A549 (cell line): ENCODE measurements at regions not wholly inside any gene's neighbourhood (a gene's known extent, or its start where the extent isn't known, plus 50 kb on each side); places are given as distances from the start of the nearest gene placed in this dataset.

Experiments
- ATAC-seq, 2 experiments: fragments of 200-7000 bp in 1 of 2; fragments of >200 bp in 1 of 2; cut with Nextera tagmentation in 1 of 2; cut with Tn5 transposase in 1 of 2; 3 replicates each; pipeline versions ENCODE4 v1.8.0 to v1.9.1; 2018 to 2020; ENCODE audit warnings: mild to moderate bottlenecking in 1 of 2, moderate library complexity in 1 of 2
- CTCF ChIA-PET: fragments of 300-600 bp; sonication (Branson Sonifier 250); formaldehyde crosslinking; extraction: SDS; loops from one replicate; lab custom pipeline; 2021; ENCODE audit warnings: antibody characterized with exemption, inconsistent platforms; lab: Yijun Ruan, JAX
- POLR2A ChIA-PET: fragments of 350-600 bp; formaldehyde crosslinking; extraction: SDS; loops from one replicate; lab custom pipeline; 2021; ENCODE audit warnings: antibody characterized with exemption, inconsistent platforms; lab: Yijun Ruan, JAX
- DNase-seq, 2 experiments: peaks; one replicate each; pipeline versions ENCODE4 v3.0.0 to v3.0.0-alpha.2; 2011 to 2016; ENCODE audit warnings: low read depth in 1 of 2, low spot score in 1 of 2
- FAIRE-seq: peaks from 2 replicates; lab custom pipeline; 2011; peaks lifted over from hg19 to GRCh38; lab: Jason Lieb, UNC
- H3K27ac ChIP-seq, 2 experiments: fragments of >200 bp; sonication (Bioruptor Twin); formaldehyde crosslinking; 3 replicates each; pipeline ENCODE4 v1.5.1; 2016 to 2017
- H3K4me1 ChIP-seq: fragments of >200 bp; sonication (Bioruptor Twin); formaldehyde crosslinking; 3 replicates; pipeline ENCODE4 v1.6.1; 2016
- H3K4me2 ChIP-seq: fragments of >200 bp; sonication (Bioruptor Twin); formaldehyde crosslinking; 3 replicates; pipeline ENCODE4 v1.6.1; 2016
- H3K4me3 ChIP-seq: fragments of >200 bp; sonication (Bioruptor Twin); formaldehyde crosslinking; 3 replicates; pipeline ENCODE4 v1.5.1; 2016
- H3K9me3 ChIP-seq: fragments of >200 bp; sonication (Bioruptor Twin); formaldehyde crosslinking; 3 replicates; pipeline ENCODE4 v1.6.1; 2016
- CEBPB ChIP-seq, 2 experiments: fragments of >200 bp in 1 of 2; sonication (Bioruptor Twin) in 1 of 2; formaldehyde crosslinking in 1 of 2; IDR thresholded peaks; 2 replicates each; pipeline ENCODE4 v1.6.1; 2012 to 2016
- EHF ChIP-seq: fragments of 250-450 bp; sonication (Bioruptor Pico); IDR thresholded peaks from 2 replicates; pipeline ENCODE4 v1.5.0; 2020; ENCODE audit warnings: mild to moderate bottlenecking
- FOSL2 ChIP-seq, 2 experiments: fragments of 450-650 bp in 1 of 2; fragments of >200 bp in 1 of 2; sonication (Bioruptor Twin) in 1 of 2; formaldehyde crosslinking; IDR thresholded peaks; 2 replicates each; pipeline versions ENCODE4 v1.5.0 to v1.6.1; 2016 to 2020; ENCODE audit warnings: mild to moderate bottlenecking in 1 of 2, moderate library complexity in 1 of 2
- GATA3 ChIP-seq: IDR thresholded peaks from 2 replicates; pipeline ENCODE4 v1.6.1; 2012; ENCODE audit warnings: borderline replicate concordance
- JUNB ChIP-seq: fragments of >200 bp; sonication (Bioruptor Twin); formaldehyde crosslinking; IDR thresholded peaks from 2 replicates; pipeline ENCODE4 v1.6.1; 2016
- MAZ ChIP-seq: fragments of 150-350 bp; IDR thresholded peaks from 2 replicates; pipeline ENCODE4 v1.6.1; 2014; ENCODE audit warnings: antibody characterized with exemption, low read depth, low read length, borderline replicate concordance
- NFE2L2 ChIP-seq: fragments of 150-350 bp; conservative IDR thresholded peaks from 2 replicates; pipeline ENCODE4 v1.6.1; 2014; ENCODE audit warnings: low read length
- NR3C1 ChIP-seq: fragments of >200 bp; sonication (Bioruptor Twin); formaldehyde crosslinking; IDR thresholded peaks from 3 replicates; pipeline ENCODE4 v1.6.1; 2017
- POLR2A ChIP-seq: IDR thresholded peaks from 2 replicates; pipeline ENCODE4 v1.6.1; 2012; ENCODE audit warnings: mild to moderate bottlenecking, low read length
- POLR2AphosphoS2 ChIP-seq: conservative IDR thresholded peaks from 2 replicates; pipeline ENCODE4 v1.6.1; 2012; ENCODE audit warnings: low read length, improper control_type of control experiment, inconsistent platforms
- RNF2 ChIP-seq: fragments of 200-600 bp; sonication (generic); IDR thresholded peaks from 2 replicates; pipeline ENCODE4 v1.6.1; 2016; ENCODE audit warnings: low read depth, mild to moderate bottlenecking, antibody characterized with exemption, moderate library complexity, borderline replicate concordance
- SMC3 ChIP-seq: fragments of >200 bp; sonication (Bioruptor Twin); formaldehyde crosslinking; IDR thresholded peaks from 3 replicates; pipeline ENCODE4 v1.6.1; 2018; ENCODE audit warnings: inconsistent platforms
- SREBF2 ChIP-seq: fragments of 450-650 bp; IDR thresholded peaks from 2 replicates; pipeline ENCODE4 v1.6.1; 2014; ENCODE audit warnings: mild to moderate bottlenecking, moderate library complexity
- ZNF302 ChIP-seq: fragments of 250-450 bp; sonication (Bioruptor Pico); IDR thresholded peaks from 2 replicates; pipeline ENCODE4 v1.9.0; 2021; ENCODE audit warnings: inconsistent platforms, mild to moderate bottlenecking, moderate library complexity
- ZSCAN20 ChIP-seq: fragments of 250-450 bp; sonication (Bioruptor Pico); IDR thresholded peaks from 2 replicates; pipeline ENCODE4 v1.8.0; 2022; ENCODE audit warnings: mild to moderate bottlenecking, moderate library complexity
- WGBS: methylation state at CpG from one replicate; pipeline ENCODE4 v1.1.6; 2017; ENCODE audit errors: missing lambda C conversion rate; 5-methylcytosine and 5-hydroxymethylcytosine counted together
- TF ChIP-seq, protein P1 (sequence below): fragments of 200-600 bp; sonication (generic); IDR thresholded peaks from 2 replicates; pipeline ENCODE4 v1.6.1; 2016; ENCODE audit warnings: antibody characterized with exemption, mild to moderate bottlenecking, moderate library complexity
- TF ChIP-seq, protein P2 (sequence below): fragments of >200 bp; sonication (Bioruptor Twin); formaldehyde crosslinking; IDR thresholded peaks from 2 replicates; pipeline ENCODE4 v1.6.1; 2016

DNA sequence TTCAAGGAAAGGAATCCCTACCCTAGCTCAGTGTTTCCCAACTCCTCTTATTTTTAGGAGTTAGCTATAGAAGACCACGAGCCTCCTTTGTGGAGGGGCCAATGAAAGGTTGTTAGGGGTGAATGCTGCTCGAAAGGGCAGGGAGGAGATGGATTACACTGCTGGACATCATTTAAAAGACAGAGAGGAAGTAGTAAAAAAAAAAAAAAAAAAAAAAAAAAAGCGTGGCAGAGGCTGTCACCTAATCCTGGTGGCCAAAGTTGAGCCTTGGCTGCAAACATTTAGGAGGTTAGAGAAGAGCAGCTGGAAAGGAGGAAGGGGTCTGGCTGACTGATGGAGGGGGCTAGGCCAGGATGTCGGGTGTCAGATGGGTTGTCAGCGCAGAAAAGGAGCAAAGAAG lies 139.0 kb upstream of the KLF7 start:
- no peaks in the 10 kb centered on the region for H3K4me1 ChIP-seq
- ChIA-PET POLR2A (no interaction called here), CTCF (no interaction called here)
- DNase-seq (no peak), FAIRE-seq (no peak), ATAC-seq (no peak)
- TF ChIP-seq NFE2L2 (no peak), POLR2AphosphoS2 (no peak), JUNB (no peak)
- no peak overlapping the region for H3K27ac ChIP-seq
- H3K9me3 ChIP-seq, result no peaks in the 10 kb centered on the region
- whole genome bisulfite sequencing, result 61% methylated on average over 5 of the region's 5 CpGs
- H3K4me2 ChIP-seq, result no peak overlapping the region
- no peak overlapping the region for H3K4me3 ChIP-seq

DNA sequence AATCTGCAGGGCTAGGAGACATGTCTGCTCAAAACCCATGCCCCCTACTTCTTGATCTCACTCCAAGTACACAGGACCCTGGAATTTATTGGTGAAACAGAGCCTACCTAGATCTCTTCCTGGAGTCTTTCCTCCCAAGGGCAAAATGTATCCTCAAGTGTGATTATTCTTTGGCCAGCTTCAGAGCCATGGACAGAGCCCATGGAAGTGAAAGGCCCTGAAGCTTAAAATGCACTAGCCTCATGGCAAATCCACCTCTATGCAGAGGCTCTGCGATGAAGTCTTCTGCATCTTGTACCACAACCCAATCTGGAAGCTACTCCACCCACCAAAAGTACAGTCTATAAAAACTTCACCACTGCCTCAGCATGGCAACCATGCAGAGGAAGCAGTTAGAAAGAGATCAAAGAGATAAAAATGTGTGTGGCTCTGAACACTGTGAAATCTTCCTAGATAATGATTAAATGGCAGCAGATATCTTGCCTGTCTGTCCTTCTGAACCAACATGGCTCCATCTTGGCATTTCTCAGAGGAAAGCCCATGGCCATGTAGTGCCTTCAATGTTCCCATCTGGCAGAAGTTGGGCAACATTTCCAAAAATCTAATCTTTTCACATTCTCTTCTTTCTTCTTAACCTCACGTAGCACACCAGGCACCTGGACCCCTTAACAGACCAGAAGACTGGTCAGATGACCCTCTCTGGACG lies 142.9 kb upstream of the KLF7 start:
- TF ChIP-seq ZNF302 (CRISPR knock-in tag) (no peak), POLR2A (no peak), ZSCAN20 (CRISPR knock-in tag) (no peak), MAZ (no peak), FOSL2 (IDR thresholded peaks at IDR 0.05) (no peak), FOSL2 (CRISPR knock-in tag; IDR thresholded peaks at IDR 0.05) (no peak)
- TF ChIP-seq, protein P1, sequence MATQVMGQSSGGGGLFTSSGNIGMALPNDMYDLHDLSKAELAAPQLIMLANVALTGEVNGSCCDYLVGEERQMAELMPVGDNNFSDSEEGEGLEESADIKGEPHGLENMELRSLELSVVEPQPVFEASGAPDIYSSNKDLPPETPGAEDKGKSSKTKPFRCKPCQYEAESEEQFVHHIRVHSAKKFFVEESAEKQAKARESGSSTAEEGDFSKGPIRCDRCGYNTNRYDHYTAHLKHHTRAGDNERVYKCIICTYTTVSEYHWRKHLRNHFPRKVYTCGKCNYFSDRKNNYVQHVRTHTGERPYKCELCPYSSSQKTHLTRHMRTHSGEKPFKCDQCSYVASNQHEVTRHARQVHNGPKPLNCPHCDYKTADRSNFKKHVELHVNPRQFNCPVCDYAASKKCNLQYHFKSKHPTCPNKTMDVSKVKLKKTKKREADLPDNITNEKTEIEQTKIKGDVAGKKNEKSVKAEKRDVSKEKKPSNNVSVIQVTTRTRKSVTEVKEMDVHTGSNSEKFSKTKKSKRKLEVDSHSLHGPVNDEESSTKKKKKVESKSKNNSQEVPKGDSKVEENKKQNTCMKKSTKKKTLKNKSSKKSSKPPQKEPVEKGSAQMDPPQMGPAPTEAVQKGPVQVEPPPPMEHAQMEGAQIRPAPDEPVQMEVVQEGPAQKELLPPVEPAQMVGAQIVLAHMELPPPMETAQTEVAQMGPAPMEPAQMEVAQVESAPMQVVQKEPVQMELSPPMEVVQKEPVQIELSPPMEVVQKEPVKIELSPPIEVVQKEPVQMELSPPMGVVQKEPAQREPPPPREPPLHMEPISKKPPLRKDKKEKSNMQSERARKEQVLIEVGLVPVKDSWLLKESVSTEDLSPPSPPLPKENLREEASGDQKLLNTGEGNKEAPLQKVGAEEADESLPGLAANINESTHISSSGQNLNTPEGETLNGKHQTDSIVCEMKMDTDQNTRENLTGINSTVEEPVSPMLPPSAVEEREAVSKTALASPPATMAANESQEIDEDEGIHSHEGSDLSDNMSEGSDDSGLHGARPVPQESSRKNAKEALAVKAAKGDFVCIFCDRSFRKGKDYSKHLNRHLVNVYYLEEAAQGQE, result peak; percentile 55; the same call in 1 of the 2 replicates
- TF ChIP-seq, protein P2, sequence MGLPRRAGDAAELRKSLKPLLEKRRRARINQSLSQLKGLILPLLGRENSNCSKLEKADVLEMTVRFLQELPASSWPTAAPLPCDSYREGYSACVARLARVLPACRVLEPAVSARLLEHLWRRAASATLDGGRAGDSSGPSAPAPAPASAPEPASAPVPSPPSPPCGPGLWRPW, result no peak
- 82% methylated on average over 3 of the region's 3 CpGs for WGBS
- Histone ChIP-seq H3K4me3 (no peak overlapping the region), H3K4me2 (no peak overlapping the region), H3K4me1 (peaks cover 17% of the 10 kb centered on the region), H3K9me3 (no peaks in the 10 kb centered on the region), H3K27ac (no peak overlapping the region)
- no peak for FAIRE-seq
- ChIA-PET POLR2A (no interaction called here), CTCF (interaction anchor here (1.1 kb wide), 1 partner anchor 19 kb away, joined by 3 read pairs; no protein-coding TSS in a partner anchor)
- ATAC-seq, result no peak
- DNase-seq, result no peak

DNA sequence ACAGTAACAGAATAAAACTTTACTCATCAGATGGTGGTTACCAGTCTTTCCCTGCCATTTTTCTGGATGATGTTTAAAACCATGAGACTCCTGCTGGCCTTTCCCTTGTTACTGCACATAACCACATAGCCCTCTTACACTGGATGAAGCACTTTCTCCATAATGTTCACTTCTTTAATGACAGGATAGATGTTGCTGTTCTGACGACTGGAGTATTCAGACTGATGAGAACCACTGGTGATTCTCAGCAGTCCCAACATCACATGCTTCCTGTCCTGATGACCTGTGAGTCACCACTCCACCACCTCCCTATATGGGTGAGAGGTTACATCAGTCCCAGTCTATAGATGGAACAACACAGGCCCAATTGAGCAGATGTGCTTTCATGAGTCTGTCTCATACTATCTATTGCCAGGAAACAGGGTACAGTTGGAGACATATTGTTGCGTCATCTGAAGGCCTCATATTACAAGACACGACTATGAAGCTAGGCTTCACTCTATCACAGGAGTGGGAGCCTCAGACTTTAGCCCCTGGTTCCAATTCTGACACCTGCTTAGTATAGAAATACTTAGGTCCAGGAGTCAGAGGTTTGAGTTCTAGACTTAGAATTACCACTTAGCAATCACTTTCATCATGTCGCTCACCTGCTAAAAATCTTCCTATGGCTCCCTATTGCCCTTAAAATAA lies 145.7 kb upstream of the KLF7 start:
- TF ChIP-seq SREBF2, result no peak
- peak; percentile 24 to 32; a peak in 2 of 4 replicates for TF ChIP-seq CEBPB (IDR thresholded peaks at IDR 0.05)
- no peak for TF ChIP-seq NR3C1
- no peak for TF ChIP-seq GATA3
- TF ChIP-seq FOSL2 (IDR thresholded peaks at IDR 0.05), result no peak
- TF ChIP-seq FOSL2 (CRISPR knock-in tag; IDR thresholded peaks at IDR 0.05), result peak; percentile 63
- TF ChIP-seq EHF, result no peak
- CTCF ChIA-PET, result interaction anchor here (2.3 kb wide), 1 partner anchor 162 kb away, joined by 5 read pairs; no protein-coding TSS in a partner anchor
- H3K27ac ChIP-seq, result peak overlapping the region; percentile 68 to 69; a peak in 5 of 6 replicates
- WGBS, result 54% methylated on average over 4 of the region's 4 CpGs
- POLR2A ChIA-PET, result no interaction called here
- H3K9me3 ChIP-seq, result no peaks in the 10 kb centered on the region
- peak overlapping the region; percentile 38 for H3K4me2 ChIP-seq
- FAIRE-seq, result no peak
- peak; percentile 77 to 88 for ATAC-seq
- H3K4me1 ChIP-seq, result peaks cover 35% of the 10 kb centered on the region
- DNase-seq, result peak; percentile 11 to 65
- H3K4me3 ChIP-seq, result no peak overlapping the region

DNA sequence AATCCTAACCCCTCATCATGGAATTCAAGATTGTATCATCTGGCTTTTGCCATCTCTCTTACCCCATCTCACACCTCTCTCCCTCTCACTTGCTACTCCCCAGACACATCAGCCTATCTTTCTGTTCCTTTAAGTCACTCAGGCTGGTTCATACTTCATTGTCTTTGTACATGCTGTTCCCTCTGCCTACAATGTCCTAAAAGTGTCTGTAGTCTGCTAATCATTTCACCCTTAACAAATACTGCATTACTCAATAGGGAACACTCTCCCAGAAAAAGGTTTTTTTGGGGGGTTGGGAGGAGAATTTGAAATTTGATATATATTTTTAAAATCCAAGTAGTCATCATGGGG lies 146.2 kb upstream of the KLF7 start:
- Histone ChIP-seq H3K9me3 (no peaks in the 10 kb centered on the region), H3K4me1 (peaks cover 41% of the 10 kb centered on the region), H3K27ac (peak overlapping the region; percentile 68 to 69; a peak in 5 of 6 replicates), H3K4me3 (no peak overlapping the region), H3K4me2 (peak overlapping the region; percentile 38; the same call in 2 of the 3 replicates)
- no peak for DNase-seq
- no peak for ATAC-seq
- ChIA-PET POLR2A (no interaction called here), CTCF (interaction anchor here (2.3 kb wide), 1 partner anchor 161 kb away, joined by 5 read pairs; no protein-coding TSS in a partner anchor)
- no peak for TF ChIP-seq SMC3
- TF ChIP-seq POLR2A, result no peak
- TF ChIP-seq RNF2, result no peak
- no peak for FAIRE-seq
